ENCODE measurements at regions not wholly inside any gene's neighbourhood (a gene's known extent, or its start where the extent isn't known, plus 50 kb on each side); places are given as distances from the start of the nearest gene placed in this dataset.

DNA sequence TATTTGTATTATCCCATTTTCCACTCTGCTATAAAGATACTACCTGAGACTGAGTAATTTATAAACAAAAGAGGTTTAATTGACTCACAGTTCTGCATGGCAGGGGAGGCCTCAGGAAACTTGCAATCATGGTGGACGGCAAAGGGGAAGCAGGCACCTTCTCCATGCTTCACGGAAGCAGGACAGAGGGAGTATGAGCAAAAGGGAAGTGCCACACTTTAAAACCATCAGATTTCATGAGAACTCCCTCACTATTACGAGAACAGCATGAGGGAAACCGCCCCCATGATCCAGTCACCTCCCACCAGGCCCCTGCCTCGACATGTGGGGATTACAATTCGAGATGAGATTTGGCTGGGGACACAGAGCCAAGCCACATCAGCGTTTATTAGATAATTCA, 172.8 kb downstream of the NR2F2 start:
- TF ChIP-seq, protein P1, sequence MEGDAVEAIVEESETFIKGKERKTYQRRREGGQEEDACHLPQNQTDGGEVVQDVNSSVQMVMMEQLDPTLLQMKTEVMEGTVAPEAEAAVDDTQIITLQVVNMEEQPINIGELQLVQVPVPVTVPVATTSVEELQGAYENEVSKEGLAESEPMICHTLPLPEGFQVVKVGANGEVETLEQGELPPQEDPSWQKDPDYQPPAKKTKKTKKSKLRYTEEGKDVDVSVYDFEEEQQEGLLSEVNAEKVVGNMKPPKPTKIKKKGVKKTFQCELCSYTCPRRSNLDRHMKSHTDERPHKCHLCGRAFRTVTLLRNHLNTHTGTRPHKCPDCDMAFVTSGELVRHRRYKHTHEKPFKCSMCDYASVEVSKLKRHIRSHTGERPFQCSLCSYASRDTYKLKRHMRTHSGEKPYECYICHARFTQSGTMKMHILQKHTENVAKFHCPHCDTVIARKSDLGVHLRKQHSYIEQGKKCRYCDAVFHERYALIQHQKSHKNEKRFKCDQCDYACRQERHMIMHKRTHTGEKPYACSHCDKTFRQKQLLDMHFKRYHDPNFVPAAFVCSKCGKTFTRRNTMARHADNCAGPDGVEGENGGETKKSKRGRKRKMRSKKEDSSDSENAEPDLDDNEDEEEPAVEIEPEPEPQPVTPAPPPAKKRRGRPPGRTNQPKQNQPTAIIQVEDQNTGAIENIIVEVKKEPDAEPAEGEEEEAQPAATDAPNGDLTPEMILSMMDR (IDR thresholded peaks at IDR 0.05): no peak
- no peak for TF ChIP-seq POLR2A (IDR thresholded peaks at IDR 0.05)

All from heart left ventricle (tissue), 13 donors.